G401 (cell line): ENCODE measurements at regions not wholly inside any gene's neighbourhood (a gene's known extent, or its start where the extent isn't known, plus 50 kb on each side); places are given as distances from the start of the nearest gene placed in this dataset.
"Not testable (repeated sequence)": the region's sequence is repeated elsewhere in the genome, so short reads cannot be mapped to it uniquely, and the experiment has no call there.

Experiments used
- DNase-seq: peaks from one replicate; pipeline ENCODE4 v3.0.0-alpha.2; 2015; ENCODE audit warnings: low spot score
- in situ Hi-C: cut with HindIII; loops from 2 replicates; pipeline ENCODE4 v1.10.0; 2016; ENCODE audit warnings: low sequenced_read_pairs, mixed read lengths

DNA sequence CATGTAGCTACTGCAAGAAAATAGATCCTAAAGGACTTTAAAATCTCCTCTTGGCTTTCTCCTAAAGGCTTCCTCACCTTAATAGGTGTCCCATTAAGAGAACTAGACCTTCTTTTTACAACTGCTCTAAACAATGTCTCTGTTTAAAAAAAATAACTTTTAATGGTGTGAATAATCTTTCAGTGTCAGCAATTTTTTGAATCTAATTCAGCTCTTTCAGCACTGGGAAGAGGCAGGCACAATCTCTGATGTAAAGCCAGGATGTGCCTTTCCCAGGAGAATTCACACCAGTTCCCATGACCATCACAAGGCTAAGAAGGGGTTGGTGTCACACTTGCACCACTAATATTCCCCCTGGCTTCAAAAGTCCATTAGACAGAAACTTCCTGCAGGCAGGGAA is 254.6 kb downstream of the XPNPEP1 start:
- in situ Hi-C loops: no loop called here
- DNase-seq: no peak

DNA sequence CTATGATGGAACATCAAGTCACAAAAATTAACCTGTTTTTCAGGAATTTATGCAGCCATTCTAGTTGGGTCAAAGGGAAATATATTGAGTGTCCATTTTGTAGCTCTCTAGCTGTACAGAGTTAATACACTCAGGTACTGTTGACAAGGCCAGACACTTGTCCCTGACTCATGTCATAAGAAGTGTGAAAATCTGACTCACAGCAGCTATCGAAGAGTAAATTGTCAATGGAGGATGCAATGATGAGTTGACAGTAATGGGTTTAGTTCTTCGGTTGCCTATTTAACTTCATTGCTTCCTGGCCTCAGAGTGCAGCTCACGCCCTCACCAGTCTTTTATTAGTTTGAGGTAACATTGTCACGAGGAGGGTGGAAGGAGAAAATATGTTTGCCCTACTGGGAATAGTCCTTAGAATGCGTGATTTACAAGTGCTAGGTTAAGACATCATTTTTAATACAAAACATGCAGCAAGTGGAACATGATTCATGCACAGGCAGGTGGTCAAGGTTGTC is 255.1 kb downstream of the XPNPEP1 start:
- in situ Hi-C loops: no loop called here
- DNase-seq: no peak

DNA sequence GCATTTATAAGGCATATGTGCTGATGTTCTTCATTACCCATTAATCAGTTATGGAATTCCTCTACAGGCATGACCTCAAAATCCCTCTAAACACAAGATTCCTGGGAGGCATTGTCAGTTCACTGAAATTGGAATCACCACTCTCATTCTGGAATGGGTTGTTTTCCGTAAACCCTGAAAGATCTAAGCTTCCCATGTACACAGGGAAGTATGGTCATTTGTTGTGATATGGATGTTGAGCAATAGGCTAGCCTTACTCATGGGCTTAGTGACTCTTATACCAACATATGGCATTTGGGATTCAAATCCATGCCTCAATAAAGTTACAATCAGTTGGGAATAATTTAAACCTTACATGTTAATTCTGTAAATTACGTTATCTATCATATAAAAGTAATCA is 258.0 kb downstream of the XPNPEP1 start:
- in situ Hi-C loops: no loop called here

DNA sequence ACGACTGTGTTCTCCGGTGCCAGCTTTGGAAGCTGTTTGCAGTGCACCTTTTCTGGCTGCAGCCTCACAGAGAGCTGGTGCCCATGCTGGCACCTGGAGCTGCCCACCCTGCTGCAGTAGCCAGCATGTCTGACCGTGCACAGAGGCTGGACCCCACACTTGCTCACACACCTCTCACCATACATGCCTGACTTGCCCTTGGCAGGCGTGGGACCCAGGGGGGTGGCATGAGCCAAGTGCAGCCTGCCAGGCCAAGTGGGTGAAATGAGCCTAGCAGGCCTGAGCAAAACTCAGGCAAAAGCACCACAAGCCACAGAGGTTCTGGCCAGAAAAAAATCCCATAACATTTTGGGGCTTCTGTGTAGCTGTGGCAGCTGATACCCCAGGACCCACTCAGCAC is 258.8 kb downstream of the XPNPEP1 start:
- in situ Hi-C loops: no loop called here
- no peak for DNase-seq

More for the DNA sequence above, 258.0 kb downstream of the XPNPEP1 start:
- DNase-seq: no peak

DNA sequence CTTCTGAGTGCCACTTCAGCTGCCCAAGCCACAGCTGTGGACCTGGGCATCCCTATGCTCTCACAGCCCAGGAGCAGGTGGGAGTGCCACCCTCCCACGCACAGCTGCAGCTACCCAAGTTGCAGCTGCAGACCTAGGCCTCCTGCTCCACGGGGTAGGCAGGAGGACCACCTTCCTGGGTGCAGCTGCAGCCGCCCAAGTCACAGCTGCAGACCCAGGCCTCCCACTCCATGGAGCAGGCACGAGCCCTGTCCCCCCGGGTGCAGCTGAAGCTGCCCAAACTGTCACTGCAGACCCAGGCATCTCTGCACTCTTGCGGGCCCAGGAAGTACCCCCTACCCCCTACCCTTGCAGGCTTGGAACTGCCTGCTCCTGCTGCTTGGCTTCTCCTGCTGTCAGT is 260.2 kb downstream of the XPNPEP1 start:
- in situ Hi-C loops: no loop called here

DNA sequence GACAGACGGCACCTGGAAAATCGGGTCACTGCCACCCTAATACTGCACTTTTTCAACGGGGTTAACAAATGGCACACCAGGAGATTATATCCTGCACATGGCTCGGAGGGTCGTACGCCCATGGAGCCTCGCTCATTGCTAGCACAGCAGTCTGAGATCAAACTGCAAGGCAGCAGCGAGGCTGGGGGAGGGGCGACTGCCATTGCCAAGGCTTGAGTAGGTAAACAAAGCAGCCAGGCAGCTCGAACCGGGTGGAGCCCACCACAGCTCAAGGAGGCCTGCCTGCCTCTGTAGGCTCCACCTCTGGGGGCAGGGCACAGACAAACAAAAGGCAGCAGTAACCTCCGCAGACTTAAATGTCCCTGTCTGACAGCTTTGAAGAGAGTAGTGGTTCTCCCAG is 270.7 kb downstream of the XPNPEP1 start:
- DNase-seq, in situ Hi-C loops: not testable (repeated sequence)

More for the DNA sequence above, 260.2 kb downstream of the XPNPEP1 start:
- no peak for DNase-seq

DNA sequence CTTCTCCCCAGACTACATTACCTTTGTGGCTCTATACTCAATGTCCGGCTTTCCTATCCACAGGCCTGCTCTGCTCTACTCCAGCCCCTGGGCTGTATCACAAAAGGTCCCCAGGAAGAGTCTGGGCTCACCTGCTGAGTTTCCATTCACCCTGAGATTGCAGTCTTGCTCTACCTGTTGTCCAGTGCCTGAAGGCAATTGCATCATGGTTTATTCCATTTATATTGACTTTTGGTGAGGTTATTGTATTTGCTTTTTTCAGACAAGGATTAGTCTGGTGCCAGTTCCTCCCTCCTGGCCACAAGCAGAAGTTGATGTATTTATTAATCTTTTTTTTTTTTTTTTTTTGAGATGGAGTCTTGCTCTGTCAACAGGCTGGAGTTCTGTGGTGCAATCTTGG is 273.1 kb downstream of the XPNPEP1 start:
- no peak for DNase-seq

DNA sequence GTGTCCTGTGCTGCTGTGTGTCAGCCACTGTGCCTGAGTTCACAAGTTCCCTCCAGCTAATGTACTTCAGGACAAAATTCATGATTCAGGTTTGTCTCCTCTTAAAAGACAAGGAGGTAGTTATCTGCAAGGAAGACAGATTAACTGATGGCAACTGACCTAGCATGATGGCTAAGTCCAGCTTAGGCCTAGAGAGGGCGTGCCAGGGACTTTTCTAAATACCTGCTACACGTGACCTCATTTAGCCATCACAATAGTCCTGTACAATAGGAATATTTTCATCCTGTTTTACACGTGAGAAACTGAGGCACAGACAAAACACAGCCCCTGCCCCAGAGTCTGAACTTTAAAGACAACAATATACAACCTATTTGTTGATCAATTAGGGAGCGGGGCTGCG is 275.7 kb downstream of the XPNPEP1 start:
- no peak for DNase-seq
- in situ Hi-C loops: no loop called here

More for the DNA sequence above, 273.1 kb downstream of the XPNPEP1 start:
- in situ Hi-C loops: no loop called here

DNA sequence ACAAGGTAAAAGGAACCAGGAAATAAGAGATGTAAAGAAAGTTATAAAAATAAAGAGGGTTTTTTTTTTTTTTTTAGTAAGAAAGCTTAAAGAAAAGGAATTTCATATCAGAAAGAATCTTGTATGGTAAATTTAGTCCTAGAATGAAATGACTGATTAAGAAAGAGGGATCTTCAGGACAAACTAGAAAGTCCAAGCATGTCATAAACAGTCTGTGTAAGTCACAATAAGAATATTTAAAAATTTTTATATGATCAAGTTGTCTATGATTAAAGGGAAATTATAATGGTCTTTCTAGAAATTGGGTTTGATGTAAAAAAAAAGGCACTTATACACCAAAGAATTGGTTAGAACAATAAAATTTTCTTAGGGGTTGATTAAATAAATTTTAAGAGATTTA is 289.5 kb downstream of the XPNPEP1 start:
- DNase-seq: no peak
- in situ Hi-C loops: no loop called here

DNA sequence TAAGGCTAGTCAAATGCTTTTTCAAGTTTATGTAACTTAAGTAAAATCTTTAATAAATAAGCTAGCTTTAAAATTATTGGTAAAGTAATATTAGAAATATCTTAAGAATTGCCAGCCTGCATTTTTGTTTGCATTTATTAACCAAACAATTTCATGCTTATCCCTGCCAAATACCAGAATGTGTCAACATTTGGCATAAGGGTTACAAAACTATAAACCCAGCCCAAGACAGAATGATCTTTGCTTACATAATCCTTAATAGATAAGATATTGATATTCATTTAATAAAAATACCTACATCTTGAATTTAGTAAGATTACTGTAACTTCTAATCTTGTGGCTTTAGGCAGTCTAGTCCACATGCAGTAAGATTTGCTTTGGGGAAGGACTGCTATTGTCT is 290.3 kb downstream of the XPNPEP1 start:
- in situ Hi-C loops, DNase-seq: not testable (repeated sequence)

DNA sequence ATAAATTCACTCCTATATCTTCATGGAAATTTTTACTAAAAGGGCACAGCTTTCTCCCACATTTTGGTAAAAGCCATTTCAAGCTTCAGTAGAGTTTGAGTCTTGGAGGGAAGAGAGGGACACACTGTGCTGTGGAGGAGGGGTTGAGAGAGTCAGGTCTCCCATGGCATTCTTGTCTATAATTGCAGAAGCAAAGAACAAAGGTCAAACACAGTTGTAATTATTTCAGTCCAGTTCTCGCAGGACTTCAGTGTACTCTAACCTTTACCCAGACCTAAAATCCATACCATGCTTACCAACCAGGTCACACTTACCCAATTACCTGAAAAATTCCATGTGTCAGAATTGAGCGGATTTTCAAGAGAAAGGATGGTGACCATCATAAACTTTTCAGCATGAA is 298.4 kb downstream of the XPNPEP1 start:
- in situ Hi-C loops: no loop called here
- DNase-seq: no peak

DNA sequence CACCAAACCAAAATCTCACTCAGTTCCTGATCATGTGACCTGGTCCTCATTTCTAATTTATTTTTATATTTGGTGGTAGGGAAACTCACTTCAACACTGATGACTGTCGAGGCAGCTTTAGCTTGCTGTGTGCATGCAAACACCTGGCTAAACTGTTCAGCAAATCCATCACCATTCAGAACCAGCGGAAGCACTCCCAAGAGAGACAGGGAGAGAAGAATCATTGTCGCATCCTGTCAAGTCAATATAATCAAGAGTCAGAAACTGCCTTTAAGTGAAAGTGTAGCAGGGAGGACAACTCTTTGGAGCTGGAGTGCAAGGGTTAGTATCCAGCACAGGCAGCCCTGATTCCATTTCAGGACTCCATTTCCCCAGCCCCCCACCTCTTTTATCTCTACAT is 300.7 kb downstream of the XPNPEP1 start:
- no peak for DNase-seq
- in situ Hi-C loops: no loop called here

DNA sequence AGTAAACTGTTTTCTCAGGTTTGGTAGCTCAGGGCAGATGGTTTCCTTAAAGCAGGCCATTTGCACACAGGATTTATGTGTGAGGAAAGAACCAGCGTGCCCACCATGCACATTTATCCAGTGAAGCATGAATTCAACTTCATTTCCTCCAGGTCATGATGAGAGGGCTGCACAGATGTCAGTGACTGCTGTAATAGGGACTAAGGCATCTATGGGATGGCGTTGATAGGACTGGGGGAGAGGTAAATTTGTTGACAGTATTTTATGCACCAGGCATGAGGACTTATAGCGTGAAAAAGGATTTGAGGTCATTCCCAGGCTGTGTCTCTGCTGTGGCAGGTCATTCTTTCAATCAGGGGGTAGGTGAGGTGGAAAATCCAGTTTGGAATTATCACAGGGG is 302.9 kb downstream of the XPNPEP1 start:
- DNase-seq: no peak
- in situ Hi-C loops: no loop called here

DNA sequence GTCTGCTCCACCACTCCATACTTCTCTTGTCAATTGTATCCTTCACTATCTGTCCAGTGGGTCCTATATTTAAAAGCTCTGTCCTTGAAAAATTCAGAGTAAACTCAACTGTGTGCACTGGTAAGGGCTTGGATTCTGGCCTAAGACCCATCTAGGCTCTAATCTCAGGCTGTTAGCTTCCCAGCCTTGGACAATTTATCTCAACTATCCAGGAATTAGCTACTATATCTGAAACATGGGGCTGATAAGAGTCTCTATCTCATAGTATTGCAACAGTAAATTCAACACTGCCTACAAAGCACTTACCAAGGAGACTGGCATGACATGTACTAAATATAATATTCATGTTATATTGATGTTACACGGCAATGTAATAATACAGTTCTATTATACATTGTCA is 303.4 kb downstream of the XPNPEP1 start:
- in situ Hi-C loops: no loop called here
- DNase-seq: no peak

DNA sequence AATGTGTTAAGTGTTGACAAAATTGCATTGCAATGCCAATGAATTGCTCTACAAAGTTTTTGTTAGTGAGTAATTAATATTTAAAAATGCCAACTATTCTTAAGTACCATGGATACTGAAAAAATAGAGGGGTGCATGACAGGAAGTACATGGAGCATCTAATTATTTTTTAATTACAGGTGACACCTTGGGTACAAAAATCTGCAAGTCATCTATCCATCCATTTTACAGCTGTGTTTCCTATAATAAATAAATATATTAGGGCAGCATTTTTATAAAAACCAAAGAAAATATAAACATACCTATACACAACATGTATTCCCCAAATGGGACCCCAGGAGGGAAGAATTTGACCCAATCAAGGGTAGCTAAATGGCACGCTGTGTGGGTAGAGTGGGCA is 304.6 kb downstream of the XPNPEP1 start:
- in situ Hi-C loops: no loop called here
- DNase-seq: no peak

DNA sequence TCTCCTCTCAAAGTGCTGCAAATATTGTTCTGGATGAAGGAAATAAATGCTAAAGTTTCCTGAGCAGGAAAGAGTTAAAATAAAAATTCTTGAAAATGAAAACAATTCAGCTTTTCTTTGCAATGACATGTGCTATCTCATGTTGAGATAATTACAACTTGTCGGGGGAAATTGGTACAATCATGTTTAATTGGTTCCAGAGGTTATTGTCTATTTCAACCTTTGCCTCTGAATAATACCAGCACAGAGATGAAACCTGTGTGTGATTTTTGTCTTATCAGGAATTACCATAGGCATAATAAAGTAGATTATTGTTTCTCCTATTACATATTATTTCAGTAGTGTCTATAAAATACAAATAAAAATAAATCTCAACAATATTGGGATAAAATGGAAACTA is 305.0 kb downstream of the XPNPEP1 start:
- in situ Hi-C loops: no loop called here
- DNase-seq: no peak

DNA sequence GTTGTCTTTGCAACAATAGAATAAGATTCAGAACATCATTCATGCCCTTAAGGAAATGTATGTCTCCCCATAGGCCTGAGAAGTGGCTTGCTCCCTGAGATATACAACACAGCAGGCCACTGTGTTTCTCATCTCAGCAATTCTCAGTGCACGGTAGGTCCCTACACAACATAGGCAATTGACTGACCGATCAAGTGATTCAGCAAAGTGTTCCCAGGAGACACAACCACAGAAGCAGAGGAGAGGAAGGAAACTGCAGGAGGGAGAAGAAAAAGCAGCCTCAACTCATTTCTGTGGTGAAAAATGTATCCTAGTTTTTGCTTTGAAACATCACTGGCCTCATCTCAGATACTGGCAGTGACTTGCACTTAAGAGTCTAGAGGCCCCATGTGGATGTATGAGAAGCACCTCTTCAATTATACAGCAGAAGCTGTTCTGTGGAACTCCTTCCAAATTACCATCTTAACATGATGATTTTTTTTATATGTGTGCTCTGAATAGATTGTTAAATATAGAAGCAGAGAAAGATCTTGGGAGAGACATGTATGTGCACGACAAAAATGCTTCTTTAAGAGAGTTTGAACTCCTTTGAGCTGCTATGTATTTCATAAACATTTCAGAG is 306.8 kb downstream of the XPNPEP1 start:
- in situ Hi-C loops: no loop called here
- DNase-seq: no peak

DNA sequence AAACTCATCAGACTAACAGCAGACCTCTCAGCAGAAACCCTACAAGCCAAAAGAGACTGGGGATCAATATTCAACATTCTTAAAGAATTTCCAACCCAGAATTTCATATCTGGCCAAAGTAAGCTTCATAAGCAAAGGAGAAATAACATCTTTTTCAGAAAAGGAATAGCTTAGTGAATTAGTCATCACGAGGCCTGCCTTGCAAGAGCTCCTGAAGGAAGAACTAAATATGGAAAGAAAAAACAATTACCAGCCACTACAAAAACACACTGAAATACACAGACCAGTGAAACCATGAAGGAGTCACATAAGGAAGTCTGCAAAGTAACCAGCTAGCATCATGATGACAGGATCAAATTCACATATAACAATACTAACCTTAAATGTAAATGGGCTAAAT is 328.0 kb downstream of the XPNPEP1 start:
- in situ Hi-C loops: not testable (repeated sequence)

DNA sequence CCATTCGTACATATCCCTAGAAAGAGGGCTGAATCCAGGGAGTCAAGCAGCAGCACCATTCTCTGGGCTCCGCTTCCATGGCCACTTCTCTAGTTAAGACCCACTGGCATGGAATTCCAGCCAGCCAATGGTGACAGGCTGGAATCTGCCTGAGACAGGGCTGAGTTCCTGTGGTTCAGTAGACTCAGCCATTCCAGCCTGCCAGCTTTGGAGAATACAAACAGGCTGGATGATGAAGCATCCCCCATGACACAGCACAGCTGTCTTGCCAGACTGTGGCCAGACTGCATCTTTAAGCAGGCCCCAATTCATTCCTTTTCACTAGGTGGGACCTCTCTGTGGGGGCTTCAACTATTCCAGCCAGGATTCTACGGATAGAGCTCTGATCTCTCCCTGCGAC is 329.6 kb downstream of the XPNPEP1 start:
- in situ Hi-C loops: no loop called here
- no peak for DNase-seq

More for the DNA sequence above, 328.0 kb downstream of the XPNPEP1 start:
- not testable (repeated sequence) for DNase-seq

DNA sequence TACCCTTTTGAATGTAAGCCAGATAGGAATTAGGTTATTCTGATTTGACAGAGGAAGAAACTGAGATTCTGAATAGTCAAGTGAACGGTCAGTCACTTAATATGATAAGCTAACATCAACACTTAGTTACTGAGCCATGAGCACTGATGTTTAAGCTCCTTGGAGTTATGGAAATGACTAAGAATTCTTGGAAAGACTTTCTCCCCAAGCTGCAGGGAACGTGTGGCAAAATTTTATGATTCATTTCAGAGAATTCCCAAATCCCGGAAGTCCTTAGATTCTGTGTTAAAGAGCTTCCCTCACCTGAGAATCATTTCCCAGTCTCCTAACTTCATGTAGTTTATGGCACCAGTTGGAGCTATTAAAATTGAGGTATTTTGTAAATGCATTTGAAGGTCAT is 330.9 kb downstream of the XPNPEP1 start:
- DNase-seq: no peak
- in situ Hi-C loops: no loop called here

DNA sequence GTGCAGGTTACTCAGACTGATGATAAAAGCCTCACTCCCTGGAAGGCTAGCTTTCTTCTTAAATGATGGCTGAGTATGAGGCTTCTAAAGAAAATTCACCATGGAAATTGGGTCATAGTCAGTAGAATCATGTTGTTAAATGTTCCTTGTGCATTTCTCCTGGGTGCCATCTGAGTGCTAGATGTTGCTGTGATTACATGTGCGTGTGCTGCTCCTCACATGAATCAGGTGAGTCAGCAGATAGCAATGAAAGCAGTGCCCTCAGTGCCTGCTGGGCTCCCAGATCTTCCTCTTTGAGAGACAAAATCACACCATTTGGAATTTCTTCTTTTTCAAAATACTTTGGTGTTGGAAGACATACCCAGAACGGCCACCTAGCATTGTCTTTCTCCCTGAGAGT is 331.7 kb downstream of the XPNPEP1 start:
- DNase-seq: no peak
- in situ Hi-C loops: no loop called here
